WTC11 (cell line): ENCODE measurements at regions not wholly inside any gene's neighbourhood (a gene's known extent, or its start where the extent isn't known, plus 50 kb on each side); places are given as distances from the start of the nearest gene placed in this dataset.

Experiments
- ATAC-seq: fragments of 200-7000 bp; cut with Tn5 transposase; 2 replicates; pipeline ENCODE4 v1.10.0; 2021; ENCODE audit warnings: mild to moderate bottlenecking, moderate library complexity
- CTCF ChIA-PET: fragments of 300-600 bp; sonication (Branson Sonifier 250); formaldehyde crosslinking; loops from one replicate; lab custom pipeline; 2021; ENCODE audit warnings: antibody characterized with exemption; lab: Charles Lee
- POLR2A ChIA-PET: fragments of 350-600 bp; sonication (Branson Sonifier 250); formaldehyde crosslinking; loops from one replicate; lab custom pipeline; 2021; ENCODE audit warnings: antibody characterized with exemption; lab: Charles Lee
- DNase-seq: peaks from one replicate; pipeline ENCODE4 v3.0.0; 2021; ENCODE audit warnings: low spot score
- H3K27ac Mint-ChIP-seq: 2 replicates; pipeline ENCODE4 v1.8.0; 2021; ENCODE audit warnings: mixed read lengths
- H3K27me3 Mint-ChIP-seq: 2 replicates; pipeline ENCODE4 v1.8.0; 2021; ENCODE audit warnings: low read depth, mild to moderate bottlenecking, moderate library complexity, mixed read lengths
- H3K36me3 Mint-ChIP-seq: 2 replicates; pipeline ENCODE4 v1.8.0; 2021; ENCODE audit warnings: mixed read lengths
- H3K4me1 Mint-ChIP-seq: 2 replicates; pipeline ENCODE4 v1.8.0; 2022; ENCODE audit warnings: mixed read lengths
- H3K4me3 Mint-ChIP-seq: 2 replicates; pipeline ENCODE4 v1.8.0; 2021; ENCODE audit warnings: mild to moderate bottlenecking, moderate library complexity, mixed read lengths
- H3K9me3 Mint-ChIP-seq: 2 replicates; pipeline ENCODE4 v1.8.0; 2021; ENCODE audit warnings: mixed read lengths
- ARID4B ChIP-seq: sonication (generic); formaldehyde crosslinking; IDR thresholded peaks from 2 replicates; pipeline ENCODE4 v1.8.0; 2023; ENCODE audit warnings: missing genetic modification reagents, mild to moderate bottlenecking, borderline replicate concordance
- ATF1 ChIP-seq: sonication (generic); formaldehyde crosslinking; IDR thresholded peaks from 2 replicates; pipeline ENCODE4 v1.8.1; 2023; ENCODE audit warnings: mild to moderate bottlenecking, moderate library complexity, missing genetic modification reagents
- ATF6 ChIP-seq: sonication (generic); formaldehyde crosslinking; IDR thresholded peaks from 2 replicates; pipeline ENCODE4 v1.8.1; 2023; ENCODE audit warnings: mild to moderate bottlenecking, missing genetic modification reagents
- FOXK1 ChIP-seq: sonication (generic); formaldehyde crosslinking; IDR thresholded peaks from 2 replicates; pipeline ENCODE4 v1.8.0; 2022; ENCODE audit warnings: mild to moderate bottlenecking, moderate library complexity, missing genetic modification reagents
- NFATC4 ChIP-seq: fragments of 250-450 bp; sonication (Bioruptor Pico); IDR thresholded peaks from 2 replicates; pipeline ENCODE4 v1.9.0; 2021; ENCODE audit warnings: mild to moderate bottlenecking
- NR3C1 ChIP-seq: sonication (generic); formaldehyde crosslinking; conservative IDR thresholded peaks from 2 replicates; pipeline ENCODE4 v1.8.1; 2023; ENCODE audit warnings: low read depth, mild to moderate bottlenecking, missing genetic modification reagents
- OVOL2 ChIP-seq: fragments of 250-450 bp; sonication (Bioruptor Pico); IDR thresholded peaks from 2 replicates; pipeline ENCODE4 v1.9.0; 2021; ENCODE audit warnings: mild to moderate bottlenecking, borderline replicate concordance
- TCF7 ChIP-seq: sonication (generic); formaldehyde crosslinking; IDR thresholded peaks from 2 replicates; pipeline ENCODE4 v1.8.0; 2022; ENCODE audit warnings: mild to moderate bottlenecking, low read depth, missing genetic modification reagents, moderate library complexity
- ZNF219 ChIP-seq: sonication (generic); formaldehyde crosslinking; IDR thresholded peaks from 2 replicates; pipeline ENCODE4 v1.8.0; 2023; ENCODE audit warnings: missing genetic modification reagents, mild to moderate bottlenecking, borderline replicate concordance
- ZNF671 ChIP-seq: fragments of 250-450 bp; sonication (Bioruptor Pico); IDR thresholded peaks from 2 replicates; pipeline ENCODE4 v1.8.0; 2021; ENCODE audit warnings: mild to moderate bottlenecking
- TF ChIP-seq, protein P1 (sequence below): sonication (generic); formaldehyde crosslinking; IDR thresholded peaks from 2 replicates; pipeline ENCODE4 v1.8.1; 2022; ENCODE audit warnings: missing genetic modification reagents, borderline replicate concordance
- TF ChIP-seq, protein P2 (sequence below): fragments of 250-450 bp; sonication (Bioruptor Pico); IDR thresholded peaks from 2 replicates; pipeline ENCODE4 v1.8.0; 2021; ENCODE audit warnings: mild to moderate bottlenecking
- TF ChIP-seq, protein P3 (sequence below): fragments of 250-450 bp; sonication (Bioruptor Pico); IDR thresholded peaks from 2 replicates; pipeline ENCODE4 v2.1.2; 2022; ENCODE audit warnings: mild to moderate bottlenecking, moderate library complexity
- TF ChIP-seq, protein P4 (sequence below): sonication (generic); formaldehyde crosslinking; IDR thresholded peaks from 2 replicates; pipeline ENCODE4 v1.8.0; 2022; ENCODE audit warnings: missing genetic modification reagents
- TF ChIP-seq, protein P5 (sequence below): sonication (generic); formaldehyde crosslinking; IDR thresholded peaks from 2 replicates; pipeline ENCODE4 v1.8.0; 2023; ENCODE audit warnings: missing genetic modification reagents
- TF ChIP-seq, protein P6 (sequence below): sonication (generic); formaldehyde crosslinking; IDR thresholded peaks from 2 replicates; pipeline ENCODE4 v1.8.0; 2022; ENCODE audit warnings: mild to moderate bottlenecking, missing genetic modification reagents

DNA sequence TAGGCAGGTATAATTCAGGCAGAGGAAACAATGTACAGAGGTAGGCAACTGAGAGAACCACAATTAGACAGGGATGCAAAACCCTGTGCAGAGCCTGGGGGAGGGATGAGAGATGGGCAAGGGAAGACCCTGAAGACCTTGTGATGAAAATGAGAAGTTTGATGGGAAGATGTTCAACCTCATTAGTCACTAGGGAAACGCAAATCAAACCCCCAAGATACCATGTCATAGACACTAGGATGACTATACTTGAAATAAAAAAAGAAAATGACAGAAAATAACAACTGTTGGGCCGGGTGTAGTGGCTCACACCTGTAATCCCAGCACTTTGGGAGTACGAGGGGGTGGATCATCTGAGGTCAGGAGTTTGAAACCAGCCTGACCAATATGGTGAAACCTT lies 813.1 kb downstream of the CDH11 start:
- no peak overlapping the region for H3K27ac Mint-ChIP-seq
- H3K36me3 Mint-ChIP-seq: peaks cover 8% of the 10 kb centered on the region; the same call in 1 of the 2 replicates
- ATAC-seq: no peak
- no peak overlapping the region for H3K4me3 Mint-ChIP-seq
- DNase-seq: no peak
- POLR2A ChIA-PET: no interaction called here
- H3K27me3 Mint-ChIP-seq: no peaks in the 10 kb centered on the region
- H3K4me1 Mint-ChIP-seq: peaks cover 15% of the 10 kb centered on the region
- TF ChIP-seq, protein P1, sequence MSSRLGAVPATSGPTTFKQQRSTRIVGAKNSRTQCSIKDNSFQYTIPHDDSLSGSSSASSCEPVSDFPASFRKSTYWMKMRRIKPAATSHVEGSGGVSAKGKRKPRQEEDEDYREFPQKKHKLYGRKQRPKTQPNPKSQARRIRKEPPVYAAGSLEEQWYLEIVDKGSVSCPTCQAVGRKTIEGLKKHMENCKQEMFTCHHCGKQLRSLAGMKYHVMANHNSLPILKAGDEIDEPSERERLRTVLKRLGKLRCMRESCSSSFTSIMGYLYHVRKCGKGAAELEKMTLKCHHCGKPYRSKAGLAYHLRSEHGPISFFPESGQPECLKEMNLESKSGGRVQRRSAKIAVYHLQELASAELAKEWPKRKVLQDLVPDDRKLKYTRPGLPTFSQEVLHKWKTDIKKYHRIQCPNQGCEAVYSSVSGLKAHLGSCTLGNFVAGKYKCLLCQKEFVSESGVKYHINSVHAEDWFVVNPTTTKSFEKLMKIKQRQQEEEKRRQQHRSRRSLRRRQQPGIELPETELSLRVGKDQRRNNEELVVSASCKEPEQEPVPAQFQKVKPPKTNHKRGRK (CRISPR knock-in tag): no peak
- TF ChIP-seq, protein P2, sequence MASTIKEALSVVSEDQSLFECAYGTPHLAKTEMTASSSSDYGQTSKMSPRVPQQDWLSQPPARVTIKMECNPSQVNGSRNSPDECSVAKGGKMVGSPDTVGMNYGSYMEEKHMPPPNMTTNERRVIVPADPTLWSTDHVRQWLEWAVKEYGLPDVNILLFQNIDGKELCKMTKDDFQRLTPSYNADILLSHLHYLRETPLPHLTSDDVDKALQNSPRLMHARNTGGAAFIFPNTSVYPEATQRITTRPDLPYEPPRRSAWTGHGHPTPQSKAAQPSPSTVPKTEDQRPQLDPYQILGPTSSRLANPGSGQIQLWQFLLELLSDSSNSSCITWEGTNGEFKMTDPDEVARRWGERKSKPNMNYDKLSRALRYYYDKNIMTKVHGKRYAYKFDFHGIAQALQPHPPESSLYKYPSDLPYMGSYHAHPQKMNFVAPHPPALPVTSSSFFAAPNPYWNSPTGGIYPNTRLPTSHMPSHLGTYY (CRISPR knock-in tag): no peak
- TF ChIP-seq ATF6 (CRISPR knock-in tag) (no peak), NFATC4 (CRISPR knock-in tag) (no peak), ZNF219 (no peak), NR3C1 (CRISPR knock-in tag) (no peak), FOXK1 (no peak), ZNF671 (CRISPR knock-in tag) (no peak), ATF1 (CRISPR knock-in tag) (no peak), OVOL2 (CRISPR knock-in tag) (no peak), TCF7 (no peak), ARID4B (CRISPR knock-in tag) (no peak)
- TF ChIP-seq, protein P3, sequence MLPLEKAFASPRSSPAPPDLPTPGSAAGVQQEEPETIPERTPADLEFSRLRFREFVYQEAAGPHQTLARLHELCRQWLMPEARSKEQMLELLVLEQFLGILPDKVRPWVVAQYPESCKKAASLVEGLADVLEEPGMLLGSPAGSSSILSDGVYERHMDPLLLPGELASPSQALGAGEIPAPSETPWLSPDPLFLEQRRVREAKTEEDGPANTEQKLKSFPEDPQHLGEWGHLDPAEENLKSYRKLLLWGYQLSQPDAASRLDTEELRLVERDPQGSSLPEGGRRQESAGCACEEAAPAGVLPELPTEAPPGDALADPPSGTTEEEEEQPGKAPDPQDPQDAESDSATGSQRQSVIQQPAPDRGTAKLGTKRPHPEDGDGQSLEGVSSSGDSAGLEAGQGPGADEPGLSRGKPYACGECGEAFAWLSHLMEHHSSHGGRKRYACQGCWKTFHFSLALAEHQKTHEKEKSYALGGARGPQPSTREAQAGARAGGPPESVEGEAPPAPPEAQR (CRISPR knock-in tag): no peak
- TF ChIP-seq, protein P4, sequence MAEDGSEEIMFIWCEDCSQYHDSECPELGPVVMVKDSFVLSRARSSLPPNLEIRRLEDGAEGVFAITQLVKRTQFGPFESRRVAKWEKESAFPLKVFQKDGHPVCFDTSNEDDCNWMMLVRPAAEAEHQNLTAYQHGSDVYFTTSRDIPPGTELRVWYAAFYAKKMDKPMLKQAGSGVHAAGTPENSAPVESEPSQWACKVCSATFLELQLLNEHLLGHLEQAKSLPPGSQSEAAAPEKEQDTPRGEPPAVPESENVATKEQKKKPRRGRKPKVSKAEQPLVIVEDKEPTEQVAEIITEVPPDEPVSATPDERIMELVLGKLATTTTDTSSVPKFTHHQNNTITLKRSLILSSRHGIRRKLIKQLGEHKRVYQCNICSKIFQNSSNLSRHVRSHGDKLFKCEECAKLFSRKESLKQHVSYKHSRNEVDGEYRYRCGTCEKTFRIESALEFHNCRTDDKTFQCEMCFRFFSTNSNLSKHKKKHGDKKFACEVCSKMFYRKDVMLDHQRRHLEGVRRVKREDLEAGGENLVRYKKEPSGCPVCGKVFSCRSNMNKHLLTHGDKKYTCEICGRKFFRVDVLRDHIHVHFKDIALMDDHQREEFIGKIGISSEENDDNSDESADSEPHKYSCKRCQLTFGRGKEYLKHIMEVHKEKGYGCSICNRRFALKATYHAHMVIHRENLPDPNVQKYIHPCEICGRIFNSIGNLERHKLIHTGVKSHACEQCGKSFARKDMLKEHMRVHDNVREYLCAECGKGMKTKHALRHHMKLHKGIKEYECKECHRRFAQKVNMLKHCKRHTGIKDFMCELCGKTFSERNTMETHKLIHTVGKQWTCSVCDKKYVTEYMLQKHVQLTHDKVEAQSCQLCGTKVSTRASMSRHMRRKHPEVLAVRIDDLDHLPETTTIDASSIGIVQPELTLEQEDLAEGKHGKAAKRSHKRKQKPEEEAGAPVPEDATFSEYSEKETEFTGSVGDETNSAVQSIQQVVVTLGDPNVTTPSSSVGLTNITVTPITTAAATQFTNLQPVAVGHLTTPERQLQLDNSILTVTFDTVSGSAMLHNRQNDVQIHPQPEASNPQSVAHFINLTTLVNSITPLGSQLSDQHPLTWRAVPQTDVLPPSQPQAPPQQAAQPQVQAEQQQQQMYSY (CRISPR knock-in tag): no peak
- TF ChIP-seq, protein P5, sequence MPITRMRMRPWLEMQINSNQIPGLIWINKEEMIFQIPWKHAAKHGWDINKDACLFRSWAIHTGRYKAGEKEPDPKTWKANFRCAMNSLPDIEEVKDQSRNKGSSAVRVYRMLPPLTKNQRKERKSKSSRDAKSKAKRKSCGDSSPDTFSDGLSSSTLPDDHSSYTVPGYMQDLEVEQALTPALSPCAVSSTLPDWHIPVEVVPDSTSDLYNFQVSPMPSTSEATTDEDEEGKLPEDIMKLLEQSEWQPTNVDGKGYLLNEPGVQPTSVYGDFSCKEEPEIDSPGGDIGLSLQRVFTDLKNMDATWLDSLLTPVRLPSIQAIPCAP (CRISPR knock-in tag): no peak
- TF ChIP-seq, protein P6, sequence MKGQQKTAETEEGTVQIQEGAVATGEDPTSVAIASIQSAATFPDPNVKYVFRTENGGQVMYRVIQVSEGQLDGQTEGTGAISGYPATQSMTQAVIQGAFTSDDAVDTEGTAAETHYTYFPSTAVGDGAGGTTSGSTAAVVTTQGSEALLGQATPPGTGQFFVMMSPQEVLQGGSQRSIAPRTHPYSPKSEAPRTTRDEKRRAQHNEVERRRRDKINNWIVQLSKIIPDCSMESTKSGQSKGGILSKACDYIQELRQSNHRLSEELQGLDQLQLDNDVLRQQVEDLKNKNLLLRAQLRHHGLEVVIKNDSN (CRISPR knock-in tag): no peak
- H3K9me3 Mint-ChIP-seq: peaks cover 14% of the 10 kb centered on the region
- CTCF ChIA-PET: no interaction called here
